ENCODE measurements at regions not wholly inside any gene's neighbourhood (a gene's known extent, or its start where the extent isn't known, plus 50 kb on each side); places are given as distances from the start of the nearest gene placed in this dataset.

- DNase-seq: no peak
Observed at GRCh38 chr22:27523711-27524110, 277.8 kb downstream of the MN1 start.

DNA sequence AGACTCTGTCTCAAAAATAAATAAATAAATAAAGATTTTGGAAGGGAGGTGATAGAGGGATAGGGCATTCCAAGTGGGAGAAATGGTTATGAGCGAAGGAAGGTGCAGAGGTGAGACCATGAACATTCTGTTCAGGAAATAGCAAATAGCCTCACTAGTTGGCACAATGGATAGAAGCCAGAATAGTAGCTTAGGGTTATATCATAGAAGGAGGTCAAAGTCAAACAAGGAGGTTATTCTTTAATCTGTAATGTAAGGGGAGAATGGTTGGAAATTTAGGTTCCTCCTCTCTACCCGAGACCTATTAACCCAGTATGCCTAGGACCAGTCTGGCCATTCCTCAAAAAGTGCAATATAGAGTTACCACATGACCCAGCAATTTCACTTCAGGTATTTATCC is 275.8 kb downstream of the MN1 start:
- no peak for DNase-seq

- DNase-seq: no peak
Observed at GRCh38 chr22:27526901-27527300, 274.7 kb downstream of the MN1 start.

DNA sequence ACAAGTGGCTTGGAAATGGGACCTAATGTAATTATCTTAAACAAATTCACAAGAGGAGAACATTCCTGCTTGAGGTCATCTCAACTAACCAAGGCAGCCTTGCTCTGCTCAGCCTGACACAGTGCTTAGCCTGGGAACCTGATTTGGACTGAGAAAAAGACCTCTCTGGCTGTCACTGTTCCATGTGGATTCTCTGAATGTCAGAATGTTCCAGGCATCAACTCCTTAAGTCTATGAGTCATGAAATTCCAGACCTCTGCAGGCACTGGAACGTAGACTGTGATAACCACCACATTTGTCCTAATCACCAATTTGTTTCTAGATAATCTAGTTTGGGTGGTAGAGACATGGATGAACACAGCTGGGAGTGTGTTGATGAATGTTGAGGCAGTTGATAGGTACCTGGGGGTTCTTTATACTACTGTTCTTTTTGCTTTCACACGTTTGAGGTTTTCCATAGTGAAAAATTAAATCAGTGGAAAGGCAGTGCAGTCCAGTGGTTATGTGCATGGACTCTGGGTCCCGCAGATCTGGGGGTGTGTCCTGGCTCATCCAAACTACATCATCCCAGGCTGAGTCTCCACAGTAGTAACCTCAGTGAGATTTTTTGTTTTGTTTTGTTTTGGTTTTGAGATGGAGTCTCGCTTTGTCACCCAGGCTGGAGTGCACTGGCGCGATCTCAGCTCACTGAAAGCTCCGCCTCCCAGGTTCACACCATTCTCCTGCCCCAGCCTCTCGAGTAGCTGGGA is 269.6 kb downstream of the MN1 start:
- no peak for DNase-seq

DNA sequence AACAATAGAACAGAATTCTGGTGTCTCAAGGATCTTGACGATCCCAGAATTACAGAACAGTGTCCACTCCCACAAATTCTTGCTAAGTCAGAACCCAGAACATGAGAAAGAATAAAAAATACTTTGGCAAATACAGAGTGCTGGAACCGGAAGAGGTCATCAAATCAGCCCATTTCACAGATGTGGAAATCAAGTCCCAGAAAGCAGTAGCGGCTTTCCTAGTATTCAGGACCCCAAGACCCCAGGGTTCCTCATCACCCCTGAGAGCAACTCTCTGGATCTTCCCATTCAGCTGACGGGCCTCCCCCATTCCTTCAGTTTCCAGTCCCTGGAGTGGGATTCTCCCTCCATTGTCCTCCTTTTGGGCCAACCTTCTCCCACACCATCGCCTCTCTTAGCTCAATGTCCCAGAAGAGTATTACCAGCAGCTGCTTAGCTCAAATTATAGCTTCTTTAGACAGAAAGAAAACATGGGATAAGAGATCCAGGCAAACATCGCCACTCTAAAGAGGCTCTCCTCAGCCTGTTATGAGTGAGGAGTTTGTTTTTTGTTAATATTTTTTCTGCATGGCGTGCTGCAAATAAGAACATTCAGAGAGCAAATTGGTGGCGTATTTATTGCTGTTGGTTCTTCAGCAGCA is 268.3 kb downstream of the MN1 start:
- no peak for DNase-seq

- no peak for DNase-seq
Observed at GRCh38 chr22:27534720-27535125, 266.8 kb downstream of the MN1 start.

GRCh38 chr22:27535452-27535851 is 266.1 kb downstream of the MN1 start:
- no peak for DNase-seq

GRCh38 chr22:27537501-27537900 is 264.1 kb downstream of the MN1 start:
- DNase-seq: peak; percentile 64

DNA sequence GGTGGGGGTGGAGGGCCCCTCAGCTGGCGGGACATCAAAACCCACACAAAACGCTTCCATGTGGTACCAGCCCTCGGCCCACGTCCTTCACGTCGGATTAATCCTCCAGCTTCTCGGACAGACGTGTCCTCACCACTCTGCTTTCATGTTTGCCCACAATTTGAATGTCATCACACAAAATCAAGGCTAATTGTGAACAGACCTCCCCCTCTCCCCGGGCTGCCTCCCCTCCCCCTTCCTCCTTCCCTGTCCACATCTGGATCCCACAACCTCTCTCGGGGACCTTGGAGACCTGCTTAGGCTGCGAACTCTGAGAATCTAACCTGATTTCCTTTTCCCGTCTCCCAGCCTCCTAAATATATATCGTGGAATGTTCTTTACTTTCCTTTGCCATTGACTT is 262.9 kb downstream of the MN1 start:
- DNase-seq: no peak

DNA sequence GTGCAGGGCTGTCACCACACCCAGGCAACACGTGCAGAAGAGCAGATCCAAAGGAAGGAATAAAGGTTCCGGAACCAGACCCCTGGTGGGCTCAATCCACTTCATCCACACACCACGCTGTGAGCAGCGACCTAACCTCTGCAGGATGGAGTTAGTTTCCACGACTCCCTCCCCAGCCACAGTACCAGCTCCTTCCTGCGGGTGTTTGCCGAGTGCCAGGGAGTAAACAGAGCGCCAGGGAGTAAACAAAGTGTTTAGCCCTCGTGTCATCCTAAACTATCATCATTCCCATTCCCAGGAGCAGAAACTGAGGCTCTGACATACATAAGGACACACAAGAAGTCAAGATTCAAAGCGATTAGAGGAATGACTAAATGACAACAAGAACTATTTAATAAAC is 261.3 kb downstream of the MN1 start:
- DNase-seq: no peak

- DNase-seq: no peak
Observed at GRCh38 chr22:27540656-27541396, 260.7 kb downstream of the MN1 start.

GRCh38 chr22:27541836-27542235 is 259.7 kb downstream of the MN1 start:
- no peak for DNase-seq

- no peak for DNase-seq
Observed at GRCh38 chr22:27542602-27543001, 259.0 kb downstream of the MN1 start.

GRCh38 chr22:27543460-27543859 is 258.1 kb downstream of the MN1 start:
- no peak for DNase-seq

GRCh38 chr22:27545085-27545484 is 256.5 kb downstream of the MN1 start:
- DNase-seq: no peak

DNA sequence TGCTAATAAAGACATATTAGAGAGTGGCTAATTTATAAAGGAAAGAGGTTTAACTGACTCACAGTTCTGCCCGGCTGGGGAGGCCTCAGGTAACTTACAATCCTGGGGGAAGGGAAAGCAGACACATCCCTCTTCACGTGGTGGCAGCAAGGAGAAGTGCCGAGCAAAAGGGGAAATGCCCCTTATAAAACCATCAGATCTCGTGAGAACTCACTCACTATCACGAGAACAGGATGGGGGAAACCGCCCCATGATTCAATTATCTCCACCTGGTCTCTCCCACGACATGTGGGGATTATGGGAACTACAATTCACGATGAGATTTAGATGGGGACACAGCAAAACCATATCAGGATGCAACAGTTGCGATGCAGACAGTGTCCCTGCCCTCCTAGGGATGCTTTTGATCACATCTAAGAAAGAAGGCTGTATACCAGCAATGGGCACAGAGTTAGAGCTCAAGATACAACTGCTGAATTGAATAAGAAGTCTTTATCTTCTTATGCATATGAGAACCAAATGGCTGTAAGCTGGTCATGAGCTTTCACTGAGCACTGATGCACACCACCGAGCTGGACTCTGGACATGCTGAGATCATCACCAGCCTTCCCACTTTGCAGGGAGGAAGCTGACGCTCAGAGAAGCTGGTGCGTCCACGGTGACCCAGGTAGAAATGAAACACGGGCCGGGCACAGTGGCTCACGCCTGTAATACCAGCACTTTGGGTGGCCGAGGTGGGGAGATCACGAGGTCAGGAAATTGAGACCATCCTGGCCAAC is 255.2 kb downstream of the MN1 start:
- DNase-seq: no peak

DNA sequence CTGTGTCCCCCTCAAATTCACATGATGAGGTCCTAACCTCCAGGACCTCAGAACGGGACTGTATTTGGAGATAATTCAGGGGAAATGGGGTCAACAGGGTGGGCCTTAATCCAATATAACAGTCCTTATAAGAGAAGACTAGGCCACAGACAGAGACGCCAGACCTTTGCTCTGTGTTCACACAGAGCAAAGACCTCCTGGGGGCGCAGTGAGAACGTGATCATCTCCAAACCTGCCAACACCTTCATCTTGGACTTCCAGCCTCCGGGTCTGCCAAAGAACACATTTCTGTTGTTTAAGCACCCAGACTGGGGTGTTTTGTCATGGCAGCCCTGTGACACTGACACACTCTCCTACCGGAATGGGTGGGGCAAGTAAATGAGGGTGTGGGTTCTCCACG is 250.2 kb downstream of the MN1 start:
- DNase-seq: no peak

DNA sequence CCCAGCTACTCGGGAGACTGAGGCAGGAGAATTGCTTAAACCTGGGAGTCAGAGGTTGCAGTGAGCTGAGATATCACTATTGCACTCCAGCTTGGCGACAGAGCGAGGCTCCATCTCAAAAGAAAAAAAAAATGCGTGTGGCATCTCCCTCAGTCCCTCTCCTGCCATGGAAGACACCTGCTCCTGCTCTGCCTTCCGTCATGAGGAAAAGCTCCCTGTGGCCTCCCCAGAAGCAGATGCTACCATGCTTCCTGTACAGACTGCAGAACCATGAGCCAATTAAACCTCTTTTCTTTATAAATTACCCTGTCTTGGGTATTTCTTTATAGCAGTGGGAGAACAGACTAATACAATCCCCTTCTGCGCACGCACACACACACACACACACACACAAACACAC is 249.4 kb downstream of the MN1 start:
- DNase-seq: no peak

- no peak for DNase-seq
Observed at GRCh38 chr22:27552863-27553262, 248.7 kb downstream of the MN1 start.

DNA sequence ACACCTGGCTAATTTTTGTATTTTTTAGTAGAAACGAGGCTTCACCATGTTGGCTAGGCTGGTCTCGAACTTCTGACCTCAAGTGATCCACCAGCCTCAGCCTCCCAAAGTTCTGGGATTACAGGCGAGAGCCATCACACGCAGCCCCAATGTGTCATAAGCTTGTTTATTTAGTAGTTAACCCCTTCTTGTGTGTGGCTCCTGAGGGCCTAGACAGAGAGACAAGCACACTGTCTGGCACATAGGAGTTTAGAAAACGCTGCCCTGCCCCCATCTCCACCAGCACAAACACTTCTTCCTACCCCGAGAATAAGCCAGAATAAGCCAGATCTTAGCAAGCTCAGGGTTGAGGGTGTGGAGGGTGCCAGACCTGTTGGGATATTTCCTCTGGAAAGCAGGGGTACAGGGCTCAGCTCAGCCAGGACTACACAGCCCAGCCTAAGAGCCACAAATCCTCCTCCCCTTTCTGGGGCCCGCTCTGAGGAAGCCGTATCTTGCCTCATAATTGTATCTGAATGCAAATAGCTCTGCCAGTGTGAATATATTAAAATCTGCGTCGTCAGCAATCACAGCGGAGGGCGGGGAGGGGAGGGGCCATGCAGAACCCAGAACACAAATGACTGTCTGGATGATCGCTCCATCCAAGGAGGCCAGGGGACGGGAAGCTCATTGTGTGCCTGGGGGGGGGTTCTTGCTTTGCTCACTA is 247.3 kb downstream of the MN1 start:
- no peak for DNase-seq

GRCh38 chr22:27554841-27555456 is 246.6 kb downstream of the MN1 start:
- DNase-seq: no peak

- DNase-seq: no peak
Observed at GRCh38 chr22:27556371-27556770, 245.2 kb downstream of the MN1 start.

Data from hindlimb muscle (tissue), 1 donor.